GM21737 (cell line): ENCODE measurements at regions not wholly inside any gene's neighbourhood (a gene's known extent, or its start where the extent isn't known, plus 50 kb on each side); places are given as distances from the start of the nearest gene placed in this dataset.

Experiments used
- ATAC-seq: cut with Tn5 transposase; IDR thresholded peaks from one replicate; pipeline ENCODE4 v1.9.1; 2021; ENCODE audit warnings: mild to moderate bottlenecking, moderate library complexity; ENCODE audit not compliant: unreplicated experiment

- ATAC-seq, result no peak
Measured at GRCh38 chr17:72402727-72403210, 281.9 kb downstream of the SOX9 start.

DNA sequence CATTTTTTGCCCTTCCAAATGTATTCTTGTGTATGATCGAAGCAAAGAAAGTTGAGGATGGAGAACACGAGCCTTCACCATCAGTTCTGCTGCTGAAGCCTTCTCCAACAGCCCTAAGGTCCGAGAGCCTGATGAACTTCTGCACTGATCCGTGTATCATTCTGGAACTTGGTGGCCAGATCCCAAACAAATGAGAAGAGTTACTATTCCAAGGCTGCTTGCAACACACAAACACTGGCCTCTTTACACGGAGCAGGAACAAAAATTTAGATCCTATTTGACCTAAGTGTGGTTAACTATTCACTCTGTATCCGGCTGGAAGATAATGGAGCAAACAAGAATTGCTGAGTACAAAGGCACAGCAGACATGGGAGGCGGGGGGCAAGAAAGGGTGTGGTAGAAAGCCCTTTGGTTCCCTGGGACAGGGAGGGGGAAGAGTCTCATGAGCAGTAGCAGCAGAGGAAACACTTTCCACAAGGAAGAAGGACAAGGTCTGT, 282.9 kb downstream of the SOX9 start:
- ATAC-seq, result no peak

- ATAC-seq, result no peak
Measured at GRCh38 chr17:72404872-72405271, 284.1 kb downstream of the SOX9 start.

- ATAC-seq, result no peak
Measured at GRCh38 chr17:72405662-72406230, 284.9 kb downstream of the SOX9 start.

- no peak for ATAC-seq
Measured at GRCh38 chr17:72406498-72406897, 285.7 kb downstream of the SOX9 start.

DNA sequence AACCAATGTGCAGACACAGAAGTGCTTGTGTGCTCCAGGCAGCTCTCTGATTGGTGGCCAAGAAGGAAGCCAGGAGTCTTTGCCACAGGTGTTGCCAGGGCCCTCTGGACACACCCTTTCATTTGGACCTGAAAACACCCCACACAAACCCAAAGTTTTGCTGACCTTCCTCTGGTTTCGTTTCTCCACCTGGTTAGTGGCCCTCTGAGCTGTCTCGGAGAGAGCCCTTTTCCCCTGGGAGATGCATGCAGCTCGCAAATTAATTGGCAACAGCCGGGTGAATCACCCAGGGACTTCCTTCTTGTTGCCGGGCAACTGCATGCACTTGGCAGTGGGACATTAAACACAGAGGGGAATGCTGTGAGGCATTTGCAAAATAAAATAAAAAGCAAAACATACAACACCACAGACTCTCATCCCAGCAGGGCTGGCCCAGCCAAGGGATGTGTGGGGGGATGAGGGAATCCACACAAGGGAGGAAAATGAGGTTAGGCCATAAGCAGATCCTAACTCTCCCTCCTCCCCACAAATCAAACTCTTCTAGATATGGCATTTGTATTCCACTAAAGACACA, 286.6 kb downstream of the SOX9 start:
- peak; percentile 79 for ATAC-seq

DNA sequence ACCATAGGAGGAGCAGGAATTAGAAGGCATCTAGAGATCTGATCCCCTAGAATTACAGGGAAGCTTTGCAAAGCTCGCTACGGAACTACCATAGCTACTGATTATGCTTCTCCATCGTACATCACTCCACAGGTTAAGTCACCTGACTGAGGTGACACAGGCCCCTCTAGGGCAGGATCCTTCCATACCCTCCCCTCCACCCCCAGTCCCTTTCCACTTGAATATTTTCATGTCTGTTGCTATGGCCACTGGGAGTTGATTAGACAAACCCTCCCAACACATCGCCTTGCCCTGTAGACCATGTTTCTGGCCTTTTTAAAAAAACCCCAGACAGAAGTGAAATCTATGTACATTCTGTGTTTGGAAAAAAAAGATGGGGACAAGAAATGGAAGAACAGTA, 287.1 kb downstream of the SOX9 start:
- ATAC-seq, result peak; percentile 6

DNA sequence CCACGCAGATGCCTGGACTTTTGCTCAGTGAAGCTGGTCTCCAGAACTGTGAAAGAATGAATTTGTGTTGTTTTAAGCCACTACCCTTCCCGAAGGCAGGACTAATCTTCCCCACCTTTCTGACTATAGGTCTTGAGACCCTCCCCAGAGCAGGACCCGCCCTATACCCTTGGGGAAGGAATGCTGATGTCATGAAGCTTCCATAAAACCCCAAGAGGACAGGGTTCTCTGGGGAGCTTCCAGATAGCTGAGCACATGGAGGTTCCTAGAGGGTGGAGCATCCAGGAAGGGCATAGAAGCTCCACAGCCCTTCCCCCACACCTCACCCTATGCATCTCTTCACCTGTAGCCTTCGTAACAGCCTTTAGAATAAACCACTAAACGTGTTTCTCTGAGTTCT, 287.8 kb downstream of the SOX9 start:
- ATAC-seq, result no peak

GRCh38 chr17:72409405-72410002, 288.7 kb downstream of the SOX9 start:
- ATAC-seq, result no peak

GRCh38 chr17:72411124-72411563, 290.3 kb downstream of the SOX9 start:
- ATAC-seq, result no peak

DNA sequence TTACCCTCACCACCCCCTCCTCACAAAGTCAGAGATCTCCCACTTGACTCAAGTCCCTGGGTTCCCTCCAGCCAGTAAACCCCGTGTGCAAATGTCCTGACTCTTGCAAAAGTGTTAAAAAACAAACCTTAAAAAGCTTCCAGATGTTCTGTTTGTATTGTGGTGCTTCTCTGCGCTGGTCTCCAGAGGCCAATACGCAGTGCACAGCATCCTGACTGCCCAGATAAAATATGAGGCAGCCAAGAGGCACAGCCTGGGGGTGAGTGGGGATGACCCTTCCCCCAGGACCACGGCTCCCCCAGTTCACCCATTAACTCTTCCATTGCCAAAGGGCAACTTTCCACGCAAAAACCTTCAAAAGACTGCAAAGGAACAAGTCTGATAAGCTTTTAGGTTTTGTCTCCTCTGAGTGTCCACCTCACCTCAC, 291.8 kb downstream of the SOX9 start:
- no peak for ATAC-seq

DNA sequence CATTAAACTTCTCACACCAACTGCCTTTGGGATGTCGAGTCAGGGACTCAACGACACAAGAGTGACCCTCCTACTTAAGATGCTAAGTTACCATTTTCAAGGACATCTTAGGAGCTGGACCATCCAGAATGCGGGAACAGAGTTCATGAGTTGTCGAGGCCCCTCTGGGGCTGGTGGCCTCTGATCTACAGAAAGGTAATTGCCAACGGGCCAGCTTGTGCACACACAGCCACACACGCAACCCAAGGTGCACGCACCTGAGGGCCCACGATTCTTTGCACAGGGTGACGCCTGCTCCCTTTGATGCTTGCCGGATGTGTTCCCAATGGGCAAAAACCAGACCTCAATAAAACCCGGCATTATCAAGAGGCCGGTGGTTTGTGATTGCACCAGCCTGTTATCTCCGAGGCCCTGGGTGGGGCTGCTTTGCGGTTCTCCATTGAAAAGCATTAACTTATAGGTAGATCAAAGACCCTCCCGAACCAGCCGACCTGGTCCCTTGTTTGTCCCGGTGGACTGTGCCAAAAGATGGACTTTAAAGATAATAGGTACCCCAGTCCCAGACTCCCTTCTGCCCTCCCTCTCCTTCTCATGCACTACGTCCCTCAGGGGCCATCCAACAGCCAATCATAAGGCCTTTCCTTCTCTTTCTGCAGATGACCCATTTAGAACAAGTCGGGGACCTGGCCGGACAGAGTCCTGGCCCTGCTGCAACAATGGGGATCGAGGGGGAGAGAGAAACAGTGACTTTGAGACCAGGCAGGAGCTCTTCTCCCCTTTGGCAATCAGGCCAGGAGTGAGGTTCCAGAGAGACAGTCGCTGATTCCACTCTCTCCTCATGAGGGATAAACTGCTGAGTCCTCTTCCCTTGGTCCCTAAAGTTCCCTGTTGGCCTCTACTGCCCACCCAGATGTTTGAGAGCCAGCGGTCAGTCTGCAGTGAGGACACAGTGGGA, 292.5 kb downstream of the SOX9 start:
- ATAC-seq, result no peak

- ATAC-seq, result no peak
Measured at GRCh38 chr17:72414032-72414396, 293.2 kb downstream of the SOX9 start.

GRCh38 chr17:72414967-72415853, 294.4 kb downstream of the SOX9 start:
- ATAC-seq, result no peak

GRCh38 chr17:72416054-72416675, 295.3 kb downstream of the SOX9 start:
- no peak for ATAC-seq

GRCh38 chr17:72416905-72417304, 296.1 kb downstream of the SOX9 start:
- ATAC-seq, result no peak

DNA sequence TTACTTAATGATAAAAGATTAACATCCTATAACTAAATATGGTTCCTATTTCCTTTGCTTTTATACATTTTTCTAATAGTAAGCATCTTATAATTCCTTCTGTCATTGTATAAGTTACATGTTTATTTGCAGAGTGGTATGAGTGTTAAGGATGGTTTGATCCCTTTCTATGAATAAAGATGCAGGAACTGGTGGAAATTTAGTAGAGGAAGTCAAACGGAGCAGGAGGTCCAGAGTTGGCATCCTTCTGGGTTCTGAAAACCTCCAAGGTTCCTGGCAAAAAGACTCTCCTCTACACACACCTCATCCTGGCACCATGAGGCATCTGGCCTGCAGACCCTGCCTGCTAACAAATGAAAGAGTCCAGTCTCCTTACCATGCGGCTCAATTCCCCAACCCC, 296.8 kb downstream of the SOX9 start:
- ATAC-seq, result no peak

DNA sequence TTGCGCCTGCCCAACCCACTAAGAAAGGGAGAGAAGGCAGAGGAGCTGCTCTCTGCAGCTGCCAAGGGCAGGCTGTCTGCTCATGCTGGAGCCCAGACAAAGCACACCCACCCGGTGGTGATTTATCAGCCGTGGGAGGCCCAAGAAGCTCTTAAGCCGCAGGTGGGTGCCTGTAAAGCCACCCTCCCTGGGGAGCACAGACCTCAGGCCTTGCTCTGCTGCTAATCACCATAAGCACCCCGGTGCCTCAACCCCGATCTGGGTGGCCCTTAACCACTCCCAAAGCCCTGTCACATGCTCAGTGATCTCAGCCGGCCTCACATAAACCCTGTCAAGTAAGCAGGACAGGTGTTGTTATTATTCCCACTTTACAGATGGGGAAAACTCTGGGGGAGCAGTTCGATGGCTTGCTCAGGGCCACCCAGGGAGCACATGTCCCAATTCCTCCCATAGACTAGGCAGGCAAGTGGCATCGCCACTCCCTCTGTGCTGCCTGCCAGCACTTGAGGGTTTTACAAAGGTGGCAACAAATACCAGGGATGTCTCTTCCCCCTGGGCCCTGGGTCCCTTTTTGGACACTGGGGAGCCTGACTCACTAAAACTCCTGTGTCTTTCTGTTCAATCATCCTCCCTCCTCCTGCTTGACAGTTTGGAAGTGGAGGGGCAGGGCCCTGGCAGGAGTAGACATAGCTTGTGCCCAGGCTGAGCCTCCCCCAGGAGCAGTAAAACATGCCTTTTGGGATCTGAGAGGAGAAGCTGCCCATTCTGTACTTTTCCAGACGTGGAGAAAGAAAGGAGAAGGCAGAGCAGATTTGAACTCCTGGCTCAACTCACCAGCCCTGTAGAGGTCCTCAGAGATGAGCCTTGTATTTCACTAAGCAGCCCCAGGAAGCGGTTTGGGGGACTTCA, 299.3 kb downstream of the SOX9 start:
- ATAC-seq, result peak; percentile 30

DNA sequence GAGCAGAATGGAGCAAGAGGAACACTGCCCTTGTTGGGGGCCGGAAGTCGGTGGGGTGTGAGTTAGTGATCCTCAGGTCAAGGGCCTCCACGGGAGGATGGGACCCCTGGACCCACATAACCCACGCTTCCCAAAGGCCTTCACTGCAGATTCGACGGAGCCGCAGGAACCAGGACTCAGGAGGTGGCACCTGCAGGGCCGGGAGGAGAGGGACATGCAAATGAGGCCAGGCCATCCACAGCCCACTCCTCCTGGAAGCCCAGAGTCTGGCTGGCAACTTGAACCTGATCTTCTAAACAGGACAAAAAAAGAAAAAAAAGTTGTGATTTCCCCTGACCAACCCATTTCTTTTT, 299.9 kb downstream of the SOX9 start:
- ATAC-seq, result no peak
